ENCODE measurements at regions not wholly inside any gene's neighbourhood (a gene's known extent, or its start where the extent isn't known, plus 50 kb on each side); places are given as distances from the start of the nearest gene placed in this dataset.

DNA sequence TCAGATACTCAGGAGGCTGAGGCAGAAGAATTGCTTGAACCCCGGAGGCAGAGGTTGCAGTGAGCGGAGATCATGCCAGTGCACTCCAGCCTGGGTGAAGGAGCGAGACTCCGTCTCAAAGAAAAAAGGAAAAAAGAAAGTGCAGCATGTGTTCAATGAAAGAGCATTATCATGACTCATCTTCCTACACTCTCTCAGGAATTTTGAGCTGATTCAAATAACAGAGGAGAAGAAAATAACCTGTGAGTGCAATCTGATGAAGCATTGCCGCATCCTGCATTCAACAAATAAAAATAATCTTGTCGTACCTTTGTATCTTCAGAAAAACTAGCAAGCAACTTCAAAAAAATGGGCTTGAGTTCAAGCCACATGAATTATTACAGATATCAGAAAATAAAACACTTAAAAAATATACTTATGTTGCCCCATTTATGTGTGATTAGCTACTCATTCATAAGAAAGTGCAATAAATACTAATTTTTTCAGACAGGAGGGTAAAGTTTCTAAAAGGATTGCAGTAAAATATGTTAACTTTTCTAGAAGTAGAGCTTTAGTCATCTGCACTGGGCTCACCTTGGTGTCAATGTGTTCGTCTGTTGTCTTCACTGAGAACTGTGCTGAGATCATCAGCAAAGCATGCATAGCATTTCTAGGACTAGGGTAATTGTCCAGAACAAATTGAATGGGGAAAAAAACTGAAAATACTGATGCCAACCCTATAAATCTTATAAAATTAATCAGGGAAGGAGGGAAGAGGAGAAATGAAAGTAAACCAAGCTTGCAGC lies 90.4 kb upstream of the VCX3B start:
- no peak for DNase-seq (ENCODE audit: low read depth, low spot score)
- TF ChIP-seq SIN3A (IDR thresholded peaks at IDR 0.05; ENCODE audit: borderline replicate concordance, insufficient read depth, low read depth, low read length) (no peak), TCF7L2 (IDR thresholded peaks at IDR 0.05; ENCODE audit: low read depth, low read length) (no peak)
- Histone ChIP-seq H3K4me3 (ENCODE audit: low read depth in 2 of 2, low read length in 2 of 2) (no peak overlapping the region), H3K36me3 (ENCODE audit: control insufficient read depth, insufficient read depth, low read length) (no peaks in the 10 kb centered on the region), H3K27ac (ENCODE audit: low read length) (no peak overlapping the region), H3K27me3 (ENCODE audit: control insufficient read depth, insufficient read depth, low read length) (no peaks in the 10 kb centered on the region), H3K9me3 (ENCODE audit: control insufficient read depth, insufficient read depth, low read depth, low read length) (no peaks in the 10 kb centered on the region), H3K4me1 (ENCODE audit: control insufficient read depth, insufficient read depth, low read length) (no peaks in the 10 kb centered on the region)
- in situ Hi-C loops (cut with HindIII; ENCODE audit: low pct_unique_long_range_greater_than_20kb, low sequenced_read_pairs): no loop called here
- CTCF ChIA-PET: no interaction called here
- ATAC-seq: no peak
- POLR2A ChIA-PET: no interaction called here
- intact Hi-C loops (cut with micrococcal nuclease; ENCODE audit: unreplicated experiment): no loop called here
- no TSS peak for BruUV-seq (replicated peaks)

GRCh38 chrX:8377041-8377440 lies 87.6 kb upstream of the VCX3B start:
- BruUV-seq (replicated peaks): no TSS peak
- POLR2A ChIA-PET: no interaction called here
- Histone ChIP-seq H3K27me3 (ENCODE audit: control insufficient read depth, insufficient read depth, low read length) (no peaks in the 10 kb centered on the region), H3K36me3 (ENCODE audit: control insufficient read depth, insufficient read depth, low read length) (no peaks in the 10 kb centered on the region), H3K4me1 (ENCODE audit: control insufficient read depth, insufficient read depth, low read length) (no peaks in the 10 kb centered on the region), H3K4me3 (ENCODE audit: low read depth in 2 of 2, low read length in 2 of 2) (no peak overlapping the region), H3K9me3 (ENCODE audit: control insufficient read depth, insufficient read depth, low read depth, low read length) (no peaks in the 10 kb centered on the region), H3K27ac (ENCODE audit: low read length) (no peak overlapping the region)
- TF ChIP-seq POLR2AphosphoS5 (IDR thresholded peaks at IDR 0.05; ENCODE audit: low read depth, low read length): no peak
- no peak for TF ChIP-seq SIN3A (IDR thresholded peaks at IDR 0.05; ENCODE audit: borderline replicate concordance, insufficient read depth, low read depth, low read length)
- TF ChIP-seq, protein P1, sequence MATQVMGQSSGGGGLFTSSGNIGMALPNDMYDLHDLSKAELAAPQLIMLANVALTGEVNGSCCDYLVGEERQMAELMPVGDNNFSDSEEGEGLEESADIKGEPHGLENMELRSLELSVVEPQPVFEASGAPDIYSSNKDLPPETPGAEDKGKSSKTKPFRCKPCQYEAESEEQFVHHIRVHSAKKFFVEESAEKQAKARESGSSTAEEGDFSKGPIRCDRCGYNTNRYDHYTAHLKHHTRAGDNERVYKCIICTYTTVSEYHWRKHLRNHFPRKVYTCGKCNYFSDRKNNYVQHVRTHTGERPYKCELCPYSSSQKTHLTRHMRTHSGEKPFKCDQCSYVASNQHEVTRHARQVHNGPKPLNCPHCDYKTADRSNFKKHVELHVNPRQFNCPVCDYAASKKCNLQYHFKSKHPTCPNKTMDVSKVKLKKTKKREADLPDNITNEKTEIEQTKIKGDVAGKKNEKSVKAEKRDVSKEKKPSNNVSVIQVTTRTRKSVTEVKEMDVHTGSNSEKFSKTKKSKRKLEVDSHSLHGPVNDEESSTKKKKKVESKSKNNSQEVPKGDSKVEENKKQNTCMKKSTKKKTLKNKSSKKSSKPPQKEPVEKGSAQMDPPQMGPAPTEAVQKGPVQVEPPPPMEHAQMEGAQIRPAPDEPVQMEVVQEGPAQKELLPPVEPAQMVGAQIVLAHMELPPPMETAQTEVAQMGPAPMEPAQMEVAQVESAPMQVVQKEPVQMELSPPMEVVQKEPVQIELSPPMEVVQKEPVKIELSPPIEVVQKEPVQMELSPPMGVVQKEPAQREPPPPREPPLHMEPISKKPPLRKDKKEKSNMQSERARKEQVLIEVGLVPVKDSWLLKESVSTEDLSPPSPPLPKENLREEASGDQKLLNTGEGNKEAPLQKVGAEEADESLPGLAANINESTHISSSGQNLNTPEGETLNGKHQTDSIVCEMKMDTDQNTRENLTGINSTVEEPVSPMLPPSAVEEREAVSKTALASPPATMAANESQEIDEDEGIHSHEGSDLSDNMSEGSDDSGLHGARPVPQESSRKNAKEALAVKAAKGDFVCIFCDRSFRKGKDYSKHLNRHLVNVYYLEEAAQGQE (IDR thresholded peaks at IDR 0.05; ENCODE audit: insufficient read depth in 1 of 2, low read depth in 2 of 2, low read length in 1 of 2): no peak
- TF ChIP-seq, protein P2, sequence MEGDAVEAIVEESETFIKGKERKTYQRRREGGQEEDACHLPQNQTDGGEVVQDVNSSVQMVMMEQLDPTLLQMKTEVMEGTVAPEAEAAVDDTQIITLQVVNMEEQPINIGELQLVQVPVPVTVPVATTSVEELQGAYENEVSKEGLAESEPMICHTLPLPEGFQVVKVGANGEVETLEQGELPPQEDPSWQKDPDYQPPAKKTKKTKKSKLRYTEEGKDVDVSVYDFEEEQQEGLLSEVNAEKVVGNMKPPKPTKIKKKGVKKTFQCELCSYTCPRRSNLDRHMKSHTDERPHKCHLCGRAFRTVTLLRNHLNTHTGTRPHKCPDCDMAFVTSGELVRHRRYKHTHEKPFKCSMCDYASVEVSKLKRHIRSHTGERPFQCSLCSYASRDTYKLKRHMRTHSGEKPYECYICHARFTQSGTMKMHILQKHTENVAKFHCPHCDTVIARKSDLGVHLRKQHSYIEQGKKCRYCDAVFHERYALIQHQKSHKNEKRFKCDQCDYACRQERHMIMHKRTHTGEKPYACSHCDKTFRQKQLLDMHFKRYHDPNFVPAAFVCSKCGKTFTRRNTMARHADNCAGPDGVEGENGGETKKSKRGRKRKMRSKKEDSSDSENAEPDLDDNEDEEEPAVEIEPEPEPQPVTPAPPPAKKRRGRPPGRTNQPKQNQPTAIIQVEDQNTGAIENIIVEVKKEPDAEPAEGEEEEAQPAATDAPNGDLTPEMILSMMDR (IDR thresholded peaks at IDR 0.05): no peak
- no peak for TF ChIP-seq TCF7L2 (IDR thresholded peaks at IDR 0.05; ENCODE audit: low read depth, low read length)
- CTCF ChIA-PET: no interaction called here
- ATAC-seq: no peak
- in situ Hi-C loops (cut with HindIII; ENCODE audit: low pct_unique_long_range_greater_than_20kb, low sequenced_read_pairs) (no loop called here), intact Hi-C loops (cut with micrococcal nuclease; ENCODE audit: unreplicated experiment) (no loop called here)
- no peak for DNase-seq (ENCODE audit: low read depth, low spot score)

DNA sequence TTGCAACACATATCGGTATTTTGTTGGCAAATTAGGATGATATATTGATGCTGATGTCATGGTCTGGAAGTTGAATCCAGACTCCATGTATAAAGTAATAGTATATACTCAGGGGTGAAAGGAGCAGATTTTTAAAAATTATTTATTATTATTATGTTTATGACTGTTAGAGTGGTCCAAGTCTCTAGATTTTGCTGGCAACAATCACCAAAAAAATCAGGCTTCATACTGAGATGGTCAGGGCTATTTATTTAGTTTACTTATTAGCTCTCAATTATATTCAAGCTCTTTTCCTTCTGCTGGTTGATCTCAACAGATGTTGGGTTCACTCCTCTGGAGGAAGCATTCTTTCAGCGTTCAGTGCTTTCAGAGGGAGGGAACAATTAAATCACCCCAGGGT lies 73.9 kb upstream of the VCX3B start:
- no TSS peak for BruUV-seq (replicated peaks)
- in situ Hi-C loops (cut with HindIII; ENCODE audit: low pct_unique_long_range_greater_than_20kb, low sequenced_read_pairs) (no loop called here), intact Hi-C loops (cut with micrococcal nuclease; ENCODE audit: unreplicated experiment) (no loop called here)
- no peak overlapping the region for H3K4me3 ChIP-seq (ENCODE audit: low read depth in 2 of 2, low read length in 2 of 2)
- no peak overlapping the region for H3K27ac ChIP-seq (ENCODE audit: low read length)
- TF ChIP-seq, protein P1 (IDR thresholded peaks at IDR 0.05; ENCODE audit: insufficient read depth in 1 of 2, low read depth in 2 of 2, low read length in 1 of 2): no peak
- TF ChIP-seq POLR2AphosphoS5 (IDR thresholded peaks at IDR 0.05; ENCODE audit: low read depth, low read length): no peak
- no peak for TF ChIP-seq SIN3A (IDR thresholded peaks at IDR 0.05; ENCODE audit: borderline replicate concordance, insufficient read depth, low read depth, low read length)
- TF ChIP-seq TCF7L2 (IDR thresholded peaks at IDR 0.05; ENCODE audit: low read depth, low read length): no peak
- TF ChIP-seq, protein P2 (IDR thresholded peaks at IDR 0.05): no peak
- no peaks in the 10 kb centered on the region for H3K4me1 ChIP-seq (ENCODE audit: control insufficient read depth, insufficient read depth, low read length)
- ChIA-PET CTCF (no interaction called here), POLR2A (no interaction called here)
- DNase-seq (ENCODE audit: low read depth, low spot score) (no peak), ATAC-seq (no peak)
- H3K36me3 ChIP-seq (ENCODE audit: control insufficient read depth, insufficient read depth, low read length): no peaks in the 10 kb centered on the region
- H3K27me3 ChIP-seq (ENCODE audit: control insufficient read depth, insufficient read depth, low read length): no peaks in the 10 kb centered on the region
- H3K9me3 ChIP-seq (ENCODE audit: control insufficient read depth, insufficient read depth, low read depth, low read length): no peaks in the 10 kb centered on the region

Measured in Panc1 (cell line).